ENCODE measurements at regions not wholly inside any gene's neighbourhood (a gene's known extent, or its start where the extent isn't known, plus 50 kb on each side); places are given as distances from the start of the nearest gene placed in this dataset.
"Not testable (repeated sequence)": the region's sequence is repeated elsewhere in the genome, so short reads cannot be mapped to it uniquely, and the experiment has no call there.

DNA sequence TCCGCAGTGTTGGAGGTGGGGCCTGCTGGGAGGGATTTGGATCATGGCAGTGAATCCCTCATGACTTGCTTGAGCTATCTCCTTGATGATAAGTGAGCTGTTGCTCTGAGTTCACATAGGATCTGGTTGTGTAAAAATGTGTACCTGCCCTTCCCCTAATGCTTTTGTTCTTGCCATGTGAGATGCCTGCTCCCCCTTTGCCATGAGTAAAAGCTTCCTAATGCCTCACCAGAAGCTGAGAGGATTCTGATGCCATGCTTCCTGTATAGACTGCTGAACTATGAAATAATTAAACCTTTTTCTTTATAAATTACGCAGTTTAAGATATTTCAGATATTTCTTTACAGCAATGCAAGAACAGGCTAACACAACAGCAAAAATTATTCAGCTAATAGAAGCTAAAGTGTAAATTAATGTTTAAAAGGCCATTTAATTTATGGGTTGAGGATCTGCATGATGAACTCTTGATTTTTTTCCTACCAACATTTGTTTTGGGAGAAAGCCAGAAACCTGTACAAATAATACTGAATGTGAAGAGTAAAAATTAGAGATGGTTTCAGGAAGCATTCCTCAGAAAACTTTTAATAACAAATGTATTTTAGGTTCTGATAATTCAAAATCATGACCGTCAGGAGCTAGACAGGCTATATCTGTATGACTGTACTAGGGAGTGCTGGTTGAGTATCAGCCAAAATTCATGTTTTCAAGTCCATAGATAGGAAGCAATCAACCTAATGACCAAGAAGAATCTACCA lies 177.5 kb upstream of the GRIA4 start:
- DNase-seq (ENCODE audit: low read depth) = no peak

DNA sequence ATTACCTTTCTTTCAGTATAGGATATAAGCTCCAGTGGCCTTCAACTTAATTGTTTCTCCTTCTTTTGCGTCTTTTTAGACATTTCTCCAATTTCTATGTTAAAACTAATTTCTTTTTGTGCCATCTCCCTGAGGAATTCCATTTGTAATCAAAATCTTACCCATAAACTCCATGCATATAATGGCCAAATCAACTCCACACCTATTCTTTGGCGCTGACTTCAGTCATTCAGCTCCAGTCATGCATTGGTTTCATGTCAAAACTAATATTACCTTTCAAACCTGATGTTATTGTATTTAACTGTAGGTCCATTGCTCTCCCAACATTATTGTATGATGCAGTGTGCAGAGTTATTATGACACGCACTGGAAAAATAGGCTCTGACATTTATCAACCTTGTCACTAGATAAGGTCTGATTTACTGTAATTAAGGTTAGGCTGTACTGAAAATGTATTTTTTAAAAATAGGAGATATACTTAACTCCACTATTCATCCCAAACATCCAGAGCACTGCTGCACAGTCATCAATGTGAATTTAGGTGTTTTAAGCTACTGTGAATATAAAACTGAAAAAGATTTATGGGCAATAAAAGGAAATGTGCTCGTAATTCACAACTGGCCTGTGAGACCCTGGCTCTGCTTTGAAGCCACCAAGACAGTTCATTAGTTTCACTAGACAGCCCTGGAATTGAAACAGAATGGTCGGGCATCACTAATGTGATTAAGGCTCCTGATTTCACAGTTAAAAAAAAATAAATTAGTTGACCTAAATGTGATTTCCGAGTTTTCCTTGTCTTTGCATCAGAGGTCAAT lies 180.6 kb upstream of the GRIA4 start:
- no peak for DNase-seq (ENCODE audit: low read depth)

DNA sequence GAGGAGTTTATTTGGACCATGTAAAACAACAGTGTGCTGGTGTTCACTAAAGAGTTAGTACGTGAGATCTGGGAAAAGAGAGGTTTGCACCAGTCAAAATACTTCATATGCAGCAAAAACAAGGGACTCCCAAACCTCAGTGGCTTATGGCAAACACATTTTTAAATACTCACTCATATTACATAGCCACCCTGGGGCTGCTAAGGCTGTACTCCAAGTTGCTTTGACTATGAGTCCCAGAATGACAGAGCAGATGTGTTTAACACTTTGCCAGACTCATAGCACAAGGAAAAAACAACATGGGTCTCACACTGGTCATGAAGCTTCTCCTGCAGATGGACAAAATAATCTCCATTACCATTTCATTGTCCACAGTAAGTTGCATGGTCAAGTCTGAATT lies 202.8 kb upstream of the GRIA4 start:
- DNase-seq (ENCODE audit: low read depth) = peak; percentile 1

DNA sequence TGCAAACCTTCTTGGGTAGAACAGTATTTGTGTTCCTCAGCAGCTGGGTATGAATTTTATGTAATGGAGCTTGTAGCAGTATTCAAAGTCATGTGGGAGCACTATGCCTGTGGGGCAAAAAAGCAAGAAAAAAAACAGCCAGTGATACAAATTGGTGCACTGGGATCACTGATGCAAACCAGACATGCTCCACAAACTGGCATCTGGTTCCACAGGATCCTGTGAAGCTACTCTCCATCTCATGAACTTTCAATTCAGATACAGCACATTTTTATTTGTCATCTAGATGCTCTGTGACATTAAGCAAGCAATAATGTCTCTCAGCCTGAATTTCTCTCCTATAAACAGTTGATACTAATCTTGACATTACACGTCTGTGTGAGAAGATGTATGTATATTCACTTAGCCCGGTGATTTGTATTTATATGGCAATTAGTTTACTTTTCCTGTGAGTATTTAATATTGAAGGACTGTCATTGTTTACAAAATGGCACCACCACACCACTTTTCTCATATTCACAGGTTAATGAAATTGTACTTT lies 208.5 kb upstream of the GRIA4 start:
- DNase-seq (ENCODE audit: low read depth) = no peak

DNA sequence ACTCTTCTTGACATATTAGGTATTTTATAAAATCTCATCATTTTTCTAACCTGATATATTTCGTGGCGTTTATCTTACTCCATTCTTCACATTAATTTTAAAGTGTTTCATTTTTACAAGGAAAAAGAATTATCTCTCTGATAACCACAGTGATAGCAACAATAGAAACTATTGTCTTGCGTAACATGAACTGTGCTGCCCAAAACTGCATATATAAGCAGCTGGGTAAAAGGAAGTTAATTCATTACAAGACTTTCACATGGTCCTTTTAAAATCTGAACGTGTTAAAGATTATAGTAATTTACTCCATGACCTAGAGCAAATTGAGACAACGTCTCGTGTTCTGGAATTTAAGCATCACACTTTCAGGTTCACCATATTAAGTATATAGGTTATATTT lies 210.4 kb upstream of the GRIA4 start:
- DNase-seq (ENCODE audit: low read depth) = no peak

DNA sequence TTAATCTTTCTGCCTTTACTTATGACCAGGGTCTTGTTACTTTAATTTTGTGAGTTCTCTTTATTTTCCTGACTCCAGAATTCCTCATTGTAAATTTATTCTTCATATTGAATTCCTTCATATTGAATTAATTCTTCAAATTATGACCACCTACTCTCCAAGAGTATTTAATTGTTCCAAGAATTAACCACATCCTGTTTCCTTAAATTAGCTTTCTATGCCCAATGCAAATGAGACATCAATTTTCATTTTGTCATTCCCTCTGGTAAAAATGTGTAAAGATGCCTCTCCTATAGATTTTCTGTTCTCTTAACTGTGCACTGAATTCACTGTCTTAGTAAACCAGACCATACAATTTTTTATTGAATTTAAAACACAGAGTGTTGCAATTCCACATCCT lies 211.2 kb upstream of the GRIA4 start:
- no peak for DNase-seq (ENCODE audit: low read depth)

DNA sequence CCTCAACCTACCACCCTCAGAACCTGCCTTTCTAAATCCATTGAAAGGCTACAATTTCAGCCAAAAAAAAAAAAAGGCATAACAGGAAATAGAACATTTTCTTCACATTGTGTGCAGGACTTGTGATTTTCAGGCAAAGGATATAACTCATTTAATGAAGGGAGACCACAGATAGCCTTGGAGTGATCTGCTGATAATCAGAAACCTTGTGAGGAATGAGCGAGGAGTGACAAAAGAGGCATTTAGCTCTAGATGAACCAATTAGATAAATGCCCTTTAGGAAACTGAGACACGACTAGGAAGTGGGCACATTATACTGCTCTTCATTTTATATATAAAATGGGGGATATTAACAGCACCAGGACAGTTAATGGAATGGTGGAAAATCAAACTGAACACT lies 216.5 kb upstream of the GRIA4 start:
- no peak for DNase-seq (ENCODE audit: low read depth)

DNA sequence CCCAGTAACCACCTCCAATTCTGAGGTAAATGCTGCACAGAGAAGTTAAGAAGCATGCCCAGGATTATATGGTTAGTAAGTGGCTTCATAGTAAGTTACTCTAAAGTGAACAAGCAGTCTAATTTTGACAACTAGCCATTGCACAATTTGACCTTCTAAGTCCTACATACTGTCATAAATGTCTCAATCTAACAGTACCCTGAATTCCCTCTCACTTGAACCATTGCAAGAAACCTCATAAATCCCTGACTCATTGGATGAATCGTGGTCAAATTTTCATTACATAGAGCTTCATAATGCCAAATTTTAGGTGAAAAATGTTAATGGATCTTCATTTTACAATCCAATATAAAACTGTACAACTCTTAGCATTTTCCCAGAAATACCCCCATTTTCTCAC lies 217.3 kb upstream of the GRIA4 start:
- DNase-seq (ENCODE audit: low read depth) = no peak

DNA sequence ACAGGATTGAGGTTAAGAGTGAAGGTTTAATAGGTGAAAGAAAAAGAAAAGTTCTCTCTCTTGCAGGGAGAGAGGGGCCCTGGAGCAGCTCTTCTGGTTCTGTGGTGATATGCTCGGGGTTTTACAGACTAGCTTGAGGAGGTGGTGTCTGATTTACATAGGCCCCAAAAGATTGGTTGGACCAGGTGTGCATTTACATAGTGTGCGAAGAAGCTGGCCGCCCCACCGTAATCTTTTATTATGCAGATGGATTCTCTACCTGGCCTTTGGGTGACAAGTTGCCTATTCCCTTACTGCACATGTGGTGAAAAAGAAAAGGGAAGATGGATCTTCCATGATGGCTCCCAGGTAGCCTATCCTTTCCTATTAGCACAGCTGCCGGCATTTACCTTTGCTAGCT lies 219.9 kb upstream of the GRIA4 start:
- DNase-seq (ENCODE audit: low read depth) = no peak

DNA sequence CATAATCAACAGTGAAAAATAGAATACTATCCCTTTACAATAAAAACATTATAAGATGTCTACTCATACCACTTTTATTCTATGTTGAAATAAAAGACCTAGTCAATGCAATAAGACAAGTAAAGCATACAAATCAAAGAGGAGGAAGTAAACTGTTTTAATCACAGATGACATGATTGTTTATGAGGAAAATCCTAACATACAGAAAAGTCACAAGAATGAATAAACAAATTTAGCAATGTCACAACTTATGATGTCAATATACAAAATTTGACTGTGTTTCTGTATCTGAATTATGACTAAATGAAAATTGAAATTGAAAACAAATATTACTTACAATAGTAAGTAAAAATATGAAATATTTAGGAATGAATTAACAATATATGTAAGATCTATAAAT lies 221.9 kb upstream of the GRIA4 start:
- no peak for DNase-seq (ENCODE audit: low read depth)

DNA sequence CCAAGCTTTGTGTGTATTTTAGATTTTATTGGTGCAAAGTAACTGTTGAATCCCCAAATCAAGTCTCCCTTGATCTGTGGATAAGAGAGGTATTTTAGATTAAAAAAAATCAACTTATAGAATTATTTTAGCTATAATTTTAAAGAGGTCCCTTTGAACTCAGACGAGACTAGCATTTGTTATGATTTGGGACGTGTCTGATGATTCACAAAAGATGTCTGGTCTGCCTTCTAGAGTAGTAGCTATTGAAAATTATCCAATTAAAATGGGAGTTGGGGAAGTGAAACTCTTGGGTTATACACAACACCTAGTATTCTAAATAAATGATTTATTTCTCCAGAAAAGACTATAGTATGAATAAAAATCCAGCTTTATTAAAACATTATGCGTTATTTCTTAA lies 227.9 kb upstream of the GRIA4 start:
- no peak for DNase-seq (ENCODE audit: low read depth)

DNA sequence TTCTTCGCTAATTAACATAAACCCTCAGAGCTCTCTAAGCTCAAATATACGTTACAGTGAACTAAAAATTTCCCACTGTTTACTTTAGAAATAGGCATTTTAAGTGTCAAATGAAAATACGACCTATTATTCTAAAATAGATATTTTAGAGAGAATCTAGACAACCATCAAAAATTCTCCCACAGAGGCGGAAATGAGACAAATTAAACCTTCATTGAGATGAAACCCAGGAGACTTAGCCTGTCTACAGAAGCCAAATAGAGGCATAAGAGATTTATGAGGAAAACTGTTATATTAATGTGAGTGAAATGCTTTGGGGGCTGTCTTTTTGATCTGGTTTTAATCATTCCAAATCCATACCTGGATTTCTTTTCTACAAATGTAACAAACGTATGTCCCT lies 232.0 kb upstream of the GRIA4 start:
- DNase-seq (ENCODE audit: low read depth) = no peak

DNA sequence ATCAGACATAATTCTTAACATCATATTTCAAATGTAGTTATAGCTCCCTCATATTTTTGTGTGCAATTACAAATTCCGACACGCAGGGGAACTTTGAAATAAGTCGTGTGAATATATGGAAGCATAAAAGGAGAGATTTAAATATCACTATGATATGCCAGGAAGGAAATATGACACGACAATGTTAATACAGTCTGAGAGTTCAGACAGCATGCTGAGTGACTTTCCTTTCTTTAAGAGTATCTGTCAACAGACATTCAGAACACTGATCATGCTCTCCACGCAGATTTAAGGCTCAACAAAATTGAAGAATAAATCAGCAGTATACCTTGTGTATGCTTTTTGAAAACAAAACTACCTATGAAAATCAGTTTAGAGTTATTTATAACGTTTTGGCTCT lies 232.6 kb upstream of the CARD18 start:
- DNase-seq (ENCODE audit: low read depth) = no peak

DNA sequence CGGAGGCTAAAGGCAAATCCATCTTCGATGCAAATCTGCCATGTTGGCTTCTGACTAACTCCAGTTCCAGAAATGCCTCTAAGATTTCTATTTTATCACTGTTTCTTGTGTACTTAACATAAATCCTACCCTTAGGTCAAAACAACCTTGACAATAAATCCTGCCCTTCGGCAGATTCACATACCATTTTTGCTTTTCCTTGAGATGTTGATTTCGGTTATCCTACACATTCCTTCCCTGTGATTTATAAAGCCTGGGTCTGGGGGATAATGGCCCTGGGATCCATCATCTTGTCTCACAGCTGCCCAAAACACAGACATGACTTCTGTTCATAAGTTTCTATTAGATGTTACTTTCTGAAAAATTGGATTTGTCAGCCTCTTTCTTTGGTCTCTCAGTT lies 231.7 kb upstream of the CARD18 start:
- DNase-seq (ENCODE audit: low read depth) = no peak

DNA sequence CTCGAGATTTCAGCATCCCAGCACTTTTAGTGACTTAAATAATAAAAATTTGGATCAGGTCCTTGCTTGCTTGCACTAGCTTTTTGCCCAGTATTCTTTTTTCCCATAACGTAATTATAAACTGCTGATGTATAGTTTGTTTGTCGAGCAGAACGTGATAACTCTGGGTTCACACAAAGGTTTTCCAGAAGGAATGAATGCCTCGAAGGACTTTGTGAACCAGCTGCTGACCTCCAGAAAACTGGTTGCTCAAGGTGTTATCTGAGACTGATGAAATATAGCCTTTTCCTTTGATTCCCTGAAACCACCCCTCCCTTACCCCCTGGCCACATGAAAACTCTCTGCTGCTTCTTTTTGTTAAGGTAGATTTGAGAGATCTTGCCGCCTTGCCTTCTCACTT lies 229.1 kb upstream of the CARD18 start:
- DNase-seq (ENCODE audit: low read depth) = no peak

DNA sequence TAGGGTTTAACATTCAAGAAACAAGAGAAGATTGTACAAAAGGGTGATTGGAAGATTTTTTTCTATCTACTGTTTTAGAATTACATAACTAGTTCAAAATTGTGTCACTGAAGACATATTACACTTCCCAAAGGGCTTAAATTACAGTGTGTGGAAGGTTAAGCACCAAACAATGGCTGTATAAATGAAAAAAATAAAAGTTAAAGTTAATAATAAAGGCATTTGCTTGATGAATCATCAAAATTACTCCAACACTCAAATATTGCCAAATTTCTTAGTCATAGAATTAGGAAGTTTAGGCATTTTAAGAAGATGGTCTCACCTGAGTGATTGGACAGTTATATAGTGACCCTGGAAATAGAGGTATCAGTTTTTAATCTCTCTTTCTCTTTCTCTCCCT lies 227.6 kb upstream of the CARD18 start:
- no peak for DNase-seq (ENCODE audit: low read depth)

DNA sequence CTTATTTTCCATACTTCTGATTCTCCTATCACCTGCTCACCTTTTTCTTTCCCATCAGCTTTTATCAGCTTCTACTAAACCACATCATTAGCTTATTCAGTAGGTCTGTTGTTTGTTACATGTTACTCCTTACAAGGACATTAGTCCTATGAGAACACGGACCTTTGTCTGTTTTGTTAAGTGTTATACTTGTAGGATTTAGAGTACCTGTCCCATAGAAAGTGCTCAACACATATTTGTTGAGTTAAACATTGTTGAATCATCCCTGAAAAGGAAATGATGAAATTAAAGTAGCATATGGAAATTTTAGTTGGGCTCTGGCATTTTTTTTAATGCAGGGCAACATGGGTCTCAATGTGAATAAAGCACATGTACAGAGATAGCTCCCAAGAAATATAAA lies 222.1 kb upstream of the CARD18 start:
- no peak for DNase-seq (ENCODE audit: low read depth)

DNA sequence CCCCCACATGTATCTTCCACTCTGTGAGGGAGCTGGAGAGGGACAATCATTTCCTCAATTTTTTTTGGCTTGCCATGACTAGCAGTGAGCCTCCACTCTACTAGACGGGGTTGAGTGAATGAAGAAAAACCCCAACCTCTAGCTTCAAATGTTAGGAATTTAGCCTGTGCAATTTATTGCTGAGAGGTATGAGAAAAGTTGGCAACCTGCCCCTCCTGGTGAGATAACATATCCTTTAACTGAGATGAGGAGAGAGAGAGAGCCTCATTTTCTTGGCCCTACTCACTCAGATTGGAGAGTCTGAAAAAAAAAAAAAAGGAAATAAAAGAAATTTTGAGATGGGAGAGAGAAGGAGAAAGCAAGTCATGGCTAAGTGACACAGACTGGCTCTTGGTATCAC lies 218.2 kb upstream of the CARD18 start:
- DNase-seq (ENCODE audit: low read depth) = no peak

DNA sequence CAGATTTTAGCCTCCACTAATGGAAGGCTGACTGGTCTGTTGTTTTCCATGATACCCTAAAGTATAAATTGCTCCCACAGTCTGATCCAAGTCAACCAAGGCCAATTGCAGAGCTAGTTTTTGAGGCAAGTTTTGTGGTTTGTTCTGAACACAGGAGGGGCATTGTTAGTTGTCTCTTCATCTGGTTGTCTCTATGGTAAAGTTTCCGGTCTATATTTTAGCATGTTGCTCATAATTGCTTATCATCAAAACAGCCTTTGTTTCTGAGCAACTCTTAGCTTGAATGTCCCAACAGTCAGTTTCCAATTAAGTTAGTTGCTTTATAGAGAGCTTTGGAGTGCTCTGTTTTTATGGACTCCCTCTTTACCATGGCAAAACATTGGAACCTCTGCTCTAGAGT lies 217.6 kb upstream of the CARD18 start:
- no peak for DNase-seq (ENCODE audit: low read depth)

DNA sequence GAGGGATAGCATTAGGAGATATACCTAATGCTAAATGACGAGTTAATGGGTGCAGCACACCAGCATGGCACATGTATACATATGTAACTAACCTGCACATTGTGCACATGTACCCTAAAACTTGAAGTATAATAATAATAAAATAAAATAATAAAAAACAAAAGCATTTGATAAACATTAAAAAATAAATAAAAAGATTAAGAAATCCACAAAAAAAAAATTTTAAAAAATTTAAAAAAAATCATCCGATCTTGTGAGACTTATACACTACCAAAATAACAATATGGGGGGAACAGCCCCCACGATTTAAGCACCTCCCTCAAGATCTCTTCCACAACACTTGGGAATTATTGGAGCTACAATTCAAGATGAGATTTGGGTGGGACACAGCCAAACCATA lies 210.3 kb upstream of the CARD18 start:
- DNase-seq (ENCODE audit: low read depth) = not testable (repeated sequence)

DNA sequence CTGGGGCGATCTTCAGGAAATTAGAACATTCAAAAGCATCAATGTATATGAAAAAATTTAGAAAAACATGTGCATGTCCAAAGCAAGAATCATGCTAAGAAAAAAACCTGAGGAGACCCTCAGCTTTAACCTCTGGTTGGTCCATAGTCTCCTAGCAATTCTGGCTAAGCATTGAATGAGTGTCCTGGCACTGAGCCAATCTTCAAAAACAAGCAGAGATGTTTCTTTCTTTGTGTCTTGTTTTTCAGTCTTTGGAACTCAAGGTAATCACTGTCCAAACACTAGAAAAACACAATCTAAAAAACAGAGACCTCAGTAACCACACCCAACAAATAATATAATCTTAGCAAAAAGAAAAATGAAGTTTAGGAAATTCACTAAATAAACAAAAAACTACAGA lies 205.4 kb upstream of the CARD18 start:
- DNase-seq (ENCODE audit: low read depth) = no peak

DNA sequence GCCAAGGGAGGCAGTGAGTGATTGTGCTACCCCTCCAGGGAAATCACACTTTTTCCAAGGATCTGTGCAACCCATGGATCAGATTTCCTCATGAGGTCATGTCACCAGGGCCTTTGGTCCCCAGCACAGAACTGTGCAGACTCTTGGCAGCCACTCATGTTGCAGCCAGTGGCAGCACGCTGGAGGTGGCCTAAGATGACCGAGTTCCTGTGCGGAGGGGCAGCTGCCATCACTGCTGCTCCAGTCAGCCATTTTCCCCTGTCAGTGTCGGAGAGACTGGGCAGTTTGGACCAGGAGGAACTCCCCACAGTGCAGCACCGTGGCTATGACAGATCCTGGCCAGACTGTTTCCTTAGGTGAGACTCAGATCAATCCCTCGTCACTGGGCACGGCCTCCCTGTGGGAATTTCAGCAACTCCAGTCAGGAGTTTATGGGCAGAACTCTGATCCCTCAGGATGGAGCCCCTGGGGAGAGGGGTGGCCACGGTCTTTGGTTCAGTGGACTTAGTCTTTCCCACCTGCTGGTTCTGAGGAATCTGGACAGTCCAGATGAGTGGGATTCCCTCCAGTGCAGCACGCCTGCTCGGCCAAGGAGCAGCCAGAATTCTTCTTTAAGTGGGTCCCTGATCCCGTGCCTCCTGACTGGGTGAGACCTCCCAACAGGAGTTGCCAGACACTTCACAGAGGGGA lies 194.6 kb upstream of the CARD18 start:
- DNase-seq (ENCODE audit: low read depth) = no peak
